ENCODE measurements at regions not wholly inside any gene's neighbourhood (a gene's known extent, or its start where the extent isn't known, plus 50 kb on each side); places are given as distances from the start of the nearest gene placed in this dataset.

GRCh38 chr6:62345446-62345845, 59.4 kb upstream of the KHDRBS2 start:
- TF ChIP-seq POLR2AphosphoS5 (IDR thresholded peaks at IDR 0.05; ENCODE audit: low read depth) (no peak), REST (IDR thresholded peaks at IDR 0.05; ENCODE audit: insufficient replicate concordance, low read depth) (no peak), SPI1 (IDR thresholded peaks at IDR 0.05; ENCODE audit: borderline replicate concordance, low read depth) (no peak), CTCF (IDR thresholded peaks at IDR 0.05; ENCODE audit: insufficient read depth, low read length) (no peak), GABPA (IDR thresholded peaks at IDR 0.05; ENCODE audit: low read depth) (no peak)
- Histone ChIP-seq H3K4me3 (replicated peaks; ENCODE audit: insufficient read depth, low read length) (no peak overlapping the region), H3K27ac (replicated peaks) (no peak overlapping the region), H3K27me3 (ENCODE audit: insufficient read depth, poor library complexity, severe bottlenecking) (no peaks in the 10 kb centered on the region)
- DNase-seq (ENCODE audit: low read depth in 1 of 2, low spot score in 1 of 2) = no peak

DNA sequence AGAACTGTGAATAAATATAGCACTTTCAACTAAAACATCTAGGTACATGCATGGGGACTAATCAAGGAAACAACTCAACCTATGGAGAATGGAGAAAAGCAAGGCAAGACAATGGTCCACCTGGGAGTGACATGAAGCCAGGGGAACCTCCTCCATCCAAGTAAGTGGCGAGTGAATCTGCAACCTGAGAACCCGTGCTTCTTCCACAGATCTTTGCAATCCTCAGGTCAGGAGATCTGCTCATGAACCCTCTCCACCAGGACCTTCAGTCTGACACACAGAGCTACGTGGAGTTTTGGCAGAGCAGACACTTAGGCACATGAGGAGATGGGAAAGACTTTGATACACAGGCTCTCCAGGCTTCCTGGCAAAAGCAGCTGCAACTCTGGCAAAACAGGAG, 58.8 kb upstream of the KHDRBS2 start:
- Histone ChIP-seq H3K27ac (replicated peaks) (no peak overlapping the region), H3K4me3 (replicated peaks; ENCODE audit: insufficient read depth, low read length) (no peak overlapping the region), H3K27me3 (ENCODE audit: insufficient read depth, poor library complexity, severe bottlenecking) (no peaks in the 10 kb centered on the region)
- no peak for DNase-seq (ENCODE audit: low read depth in 1 of 2, low spot score in 1 of 2)
- TF ChIP-seq CTCF (IDR thresholded peaks at IDR 0.05; ENCODE audit: insufficient read depth, low read length) = no peak

GRCh38 chr6:62338477-62338876, 52.5 kb upstream of the KHDRBS2 start:
- H3K27ac ChIP-seq (replicated peaks) = no peak overlapping the region
- no peak for TF ChIP-seq CTCF (IDR thresholded peaks at IDR 0.05; ENCODE audit: insufficient read depth, low read length)
- TF ChIP-seq SPI1 (IDR thresholded peaks at IDR 0.05; ENCODE audit: borderline replicate concordance, low read depth) = no peak
- no peak for TF ChIP-seq POLR2AphosphoS5 (IDR thresholded peaks at IDR 0.05; ENCODE audit: low read depth)
- no peak for TF ChIP-seq REST (IDR thresholded peaks at IDR 0.05; ENCODE audit: insufficient replicate concordance, low read depth)
- TF ChIP-seq GABPA (IDR thresholded peaks at IDR 0.05; ENCODE audit: low read depth) = no peak

More at GRCh38 chr6:62338477-62338876, 52.5 kb upstream of the KHDRBS2 start:
- H3K4me3 ChIP-seq (replicated peaks; ENCODE audit: insufficient read depth, low read length) = no peak overlapping the region
- DNase-seq (ENCODE audit: low read depth in 1 of 2, low spot score in 1 of 2) = no peak
- no peaks in the 10 kb centered on the region for H3K27me3 ChIP-seq (ENCODE audit: insufficient read depth, poor library complexity, severe bottlenecking)
